GM23248 (cell line): ENCODE measurements at regions not wholly inside any gene's neighbourhood (a gene's known extent, or its start where the extent isn't known, plus 50 kb on each side); places are given as distances from the start of the nearest gene placed in this dataset.

Experiments
- DNase-seq: peaks from one replicate; pipeline ENCODE4 v3.0.0-alpha.2; 2015
- H2AFZ ChIP-seq: fragments of 200-600 bp; sonication (generic); 2 replicates; pipeline ENCODE4 v1.6.1; 2016; ENCODE audit warnings: antibody characterized with exemption
- H3F3A ChIP-seq: fragments of 200-600 bp; sonication (generic); 2 replicates; pipeline ENCODE4 v1.6.1; 2016; ENCODE audit warnings: mild to moderate bottlenecking, antibody characterized with exemption, mixed run types; ENCODE audit not compliant: insufficient read depth
- H3K27ac ChIP-seq: fragments of 200-600 bp; sonication (generic); 2 replicates; pipeline ENCODE4 v1.5.1; 2016; ENCODE audit warnings: mild to moderate bottlenecking
- H3K27me3 ChIP-seq: fragments of 200-600 bp; sonication (generic); replicated peaks from 2 replicates; pipeline ENCODE4 v1.6.1; 2016; ENCODE audit warnings: mild to moderate bottlenecking; ENCODE audit not compliant: insufficient read depth
- H3K36me3 ChIP-seq: fragments of 200-600 bp; sonication (generic); 2 replicates; pipeline ENCODE4 v1.6.1; 2016; ENCODE audit warnings: low read depth, mild to moderate bottlenecking
- H3K4me1 ChIP-seq: fragments of 200-600 bp; sonication (generic); 2 replicates; pipeline ENCODE4 v1.6.1; 2016; ENCODE audit warnings: mild to moderate bottlenecking; ENCODE audit not compliant: insufficient read depth
- H3K4me2 ChIP-seq: fragments of 200-600 bp; sonication (generic); one replicate; pipeline ENCODE4 v1.6.1; 2016; ENCODE audit warnings: mild to moderate bottlenecking; ENCODE audit not compliant: unreplicated experiment
- H3K4me3 ChIP-seq: fragments of 200-600 bp; sonication (generic); 2 replicates; pipeline ENCODE4 v1.5.1; 2016; ENCODE audit warnings: mild to moderate bottlenecking
- H3K79me2 ChIP-seq: fragments of 200-600 bp; sonication (generic); 2 replicates; pipeline ENCODE4 v1.6.1; 2016; ENCODE audit warnings: mild to moderate bottlenecking; ENCODE audit not compliant: insufficient read depth
- H3K9ac ChIP-seq: fragments of 200-600 bp; sonication (generic); 2 replicates; pipeline ENCODE4 v1.6.1; 2016; ENCODE audit warnings: mild to moderate bottlenecking
- H3K9me2 ChIP-seq: fragments of 200-600 bp; sonication (generic); 2 replicates; pipeline ENCODE4 v1.6.1; 2016; ENCODE audit warnings: mixed run types, mild to moderate bottlenecking, moderate library complexity; ENCODE audit not compliant: insufficient read depth
- H3K9me3 ChIP-seq: fragments of 200-600 bp; sonication (generic); one replicate; pipeline ENCODE4 v1.6.1; 2017; ENCODE audit warnings: low read depth
- H4K20me1 ChIP-seq: fragments of 200-600 bp; sonication (generic); 2 replicates; pipeline ENCODE4 v1.6.0; 2016; ENCODE audit not compliant: insufficient read depth
- EZH2 ChIP-seq: fragments of 200-600 bp; sonication (generic); IDR thresholded peaks from 2 replicates; pipeline ENCODE4 v1.6.1; 2018; ENCODE audit warnings: antibody characterized with exemption, mild to moderate bottlenecking; ENCODE audit not compliant: insufficient read depth, poor library complexity, severe bottlenecking
- EZH2phosphoT487 ChIP-seq: fragments of 200-600 bp; sonication (generic); IDR thresholded peaks from 2 replicates; pipeline ENCODE4 v1.6.1; 2018; ENCODE audit warnings: antibody characterized with exemption, moderate library complexity, mild to moderate bottlenecking, low read depth; ENCODE audit not compliant: insufficient read depth
- WGBS, 2 experiments: methylation state at CpG; one replicate each; pipeline ENCODE4 v1.1.6; 2015 to 2017; ENCODE audit warnings: low lambda C conversion rate in 2 of 2, low coverage in 1 of 2; ENCODE audit errors: missing lambda C conversion rate in 2 of 2; 5-methylcytosine and 5-hydroxymethylcytosine counted together
- in situ Hi-C: fragments of 300-500 bp; cut with MboI; formaldehyde crosslinking; loops from 2 replicates; pipeline ENCODE4 v1.15.0; 2020

GRCh38 chr5:100479079-100479688, 56.0 kb upstream of the FAM174A start:
- no peaks in the 10 kb centered on the region for H4K20me1 ChIP-seq
- 77 to 87% methylated on average over 3 of the region's 3 CpGs for WGBS, 2 experiments
- no peaks in the 10 kb centered on the region for H3F3A ChIP-seq
- no peak overlapping the region for H2AFZ ChIP-seq
- no peak for TF ChIP-seq EZH2phosphoT487
- no peak for TF ChIP-seq EZH2
- no peaks in the 10 kb centered on the region for H3K79me2 ChIP-seq
- H3K4me3 ChIP-seq, result no peak overlapping the region
- in situ Hi-C loops, result no loop called here
- DNase-seq, result peak; percentile 28
- H3K27me3 ChIP-seq, result no peaks in the 10 kb centered on the region
- H3K4me2 ChIP-seq, result no peak overlapping the region
- H3K36me3 ChIP-seq, result no peaks in the 10 kb centered on the region
- no peak overlapping the region for H3K9ac ChIP-seq
- no peaks in the 10 kb centered on the region for H3K4me1 ChIP-seq
- H3K9me2 ChIP-seq, result no peaks in the 10 kb centered on the region
- H3K27ac ChIP-seq, result no peak overlapping the region
- H3K9me3 ChIP-seq, result no peaks in the 10 kb centered on the region

DNA sequence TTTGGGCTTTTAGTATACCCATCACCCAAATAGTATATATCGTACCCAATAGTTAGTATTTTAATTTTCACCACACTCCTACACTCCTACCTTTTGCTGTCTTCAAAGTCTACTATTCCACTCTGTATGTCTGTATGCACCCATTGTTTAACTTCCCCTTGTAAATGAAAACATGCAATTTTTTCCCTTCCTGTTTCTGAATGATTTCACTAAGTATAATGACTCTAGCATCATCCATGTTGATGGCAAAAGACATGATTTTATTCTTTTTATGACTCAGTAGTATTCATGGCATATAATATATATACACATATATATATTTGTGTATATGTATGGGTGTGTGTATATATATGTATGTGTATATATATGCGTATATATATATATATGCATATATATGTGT, 63.1 kb upstream of the FAM174A start:
- no peaks in the 10 kb centered on the region for H3K36me3 ChIP-seq
- no peaks in the 10 kb centered on the region for H4K20me1 ChIP-seq
- no peak overlapping the region for H3K4me3 ChIP-seq
- H3K27ac ChIP-seq, result no peak overlapping the region
- H3K4me2 ChIP-seq, result no peak overlapping the region
- no peaks in the 10 kb centered on the region for H3F3A ChIP-seq
- in situ Hi-C loops, result no loop called here
- no peaks in the 10 kb centered on the region for H3K4me1 ChIP-seq
- no peaks in the 10 kb centered on the region for H3K27me3 ChIP-seq
- no peaks in the 10 kb centered on the region for H3K79me2 ChIP-seq
- H3K9me3 ChIP-seq, result no peaks in the 10 kb centered on the region
- no peak for DNase-seq
- 94 to 98% methylated on average over 2 of the region's 2 CpGs for WGBS, 2 experiments
- no peak for TF ChIP-seq EZH2phosphoT487
- no peak for TF ChIP-seq EZH2
- no peaks in the 10 kb centered on the region; the same call in 1 of the 2 replicates for H3K9me2 ChIP-seq
- no peak overlapping the region for H3K9ac ChIP-seq
- no peak overlapping the region for H2AFZ ChIP-seq

GRCh38 chr5:100469767-100470166, 65.4 kb upstream of the FAM174A start:
- Histone ChIP-seq H3K4me1 (peaks cover under 1% of the 10 kb centered on the region; the same call in 1 of the 2 replicates), H3K79me2 (no peaks in the 10 kb centered on the region), H3K36me3 (no peaks in the 10 kb centered on the region), H3K4me2 (no peak overlapping the region), H3F3A (no peaks in the 10 kb centered on the region), H2AFZ (no peak overlapping the region), H3K27ac (no peak overlapping the region), H3K27me3 (no peaks in the 10 kb centered on the region), H3K9ac (no peak overlapping the region), H3K4me3 (no peak overlapping the region), H4K20me1 (no peaks in the 10 kb centered on the region), H3K9me2 (no peaks in the 10 kb centered on the region; the same call in 1 of the 2 replicates), H3K9me3 (no peaks in the 10 kb centered on the region)
- TF ChIP-seq EZH2 (no peak), EZH2phosphoT487 (no peak)
- no peak for DNase-seq
- in situ Hi-C loops, result no loop called here

DNA sequence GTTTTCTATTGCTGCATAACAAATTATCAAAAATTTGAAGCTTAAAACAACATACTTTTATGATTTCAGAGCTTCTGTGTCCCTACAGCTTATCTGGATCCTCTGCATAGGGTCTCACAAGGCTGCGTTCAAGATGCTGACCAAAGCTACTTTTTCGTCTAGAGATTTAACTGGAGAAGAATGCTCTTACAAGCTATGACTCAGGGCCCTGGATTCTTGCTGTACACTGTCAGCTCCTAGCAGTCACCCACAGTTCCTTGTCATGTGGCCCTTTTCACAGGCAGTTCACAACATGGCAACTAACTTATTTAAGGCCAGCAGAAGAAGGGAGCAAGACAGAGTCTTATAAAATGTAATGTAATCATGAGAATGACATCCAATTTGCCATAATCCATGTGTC, 70.8 kb upstream of the FAM174A start:
- in situ Hi-C loops, result no loop called here
- DNase-seq, result peak; percentile 89
- H3K27ac ChIP-seq, result peak overlapping the region; percentile 40

GRCh38 chr5:100456615-100457014, 78.6 kb upstream of the FAM174A start:
- no peaks in the 10 kb centered on the region for H3K27me3 ChIP-seq
- H3K9me3 ChIP-seq, result no peaks in the 10 kb centered on the region
- H3K9me2 ChIP-seq, result no peaks in the 10 kb centered on the region
- no peak for DNase-seq
- no peaks in the 10 kb centered on the region for H4K20me1 ChIP-seq
- no peak overlapping the region for H3K4me2 ChIP-seq
- no peaks in the 10 kb centered on the region for H3K4me1 ChIP-seq
- in situ Hi-C loops, result no loop called here
- H3K36me3 ChIP-seq, result no peaks in the 10 kb centered on the region
- H3K27ac ChIP-seq, result no peak overlapping the region
- H3F3A ChIP-seq, result no peaks in the 10 kb centered on the region
- no peak for TF ChIP-seq EZH2
- H2AFZ ChIP-seq, result no peak overlapping the region
- no peak overlapping the region for H3K9ac ChIP-seq
- H3K79me2 ChIP-seq, result no peaks in the 10 kb centered on the region
- H3K4me3 ChIP-seq, result no peak overlapping the region

More for the DNA sequence above, 70.8 kb upstream of the FAM174A start:
- Histone ChIP-seq H3K79me2 (no peaks in the 10 kb centered on the region), H3K27me3 (no peaks in the 10 kb centered on the region), H2AFZ (peak overlapping the region; percentile 62; the same call in 1 of the 2 replicates), H3K4me1 (peaks cover 7% of the 10 kb centered on the region), H3K36me3 (no peaks in the 10 kb centered on the region), H4K20me1 (no peaks in the 10 kb centered on the region), H3F3A (no peaks in the 10 kb centered on the region), H3K4me3 (no peak overlapping the region), H3K9me3 (no peaks in the 10 kb centered on the region), H3K9me2 (no peaks in the 10 kb centered on the region; the same call in 1 of the 2 replicates), H3K4me2 (peak overlapping the region; percentile 47), H3K9ac (peak overlapping the region; percentile 27; the same call in 1 of the 2 replicates)
- TF ChIP-seq EZH2phosphoT487 (no peak), EZH2 (no peak)
- 19 to 21% methylated on average over 2 of the region's 2 CpGs for WGBS, 2 experiments
